Heart right ventricle (tissue), 16 donors: ENCODE measurements at regions not wholly inside any gene's neighbourhood (a gene's known extent, or its start where the extent isn't known, plus 50 kb on each side); places are given as distances from the start of the nearest gene placed in this dataset.

ENCODE experiments used
- ATAC-seq, 8 donors: fragments of 200-7000 bp; cut with Tn5 transposase; one replicate each; pipeline ENCODE4 v1.9.1; 2020; ENCODE audit warnings: mild to moderate bottlenecking in 8 of 8, moderate library complexity in 8 of 8, moderate number of reproducible peaks in 1 of 8
- DNase-seq, 2 donors: peaks; one replicate each; pipeline ENCODE4 v3.0.0-alpha.2; 2020
- H3K27ac ChIP-seq, 10 donors: fragments of 200-600 bp; sonication (generic) in 2 of 10; one replicate each; pipeline versions ENCODE4 v1.5.0 to v1.8.0; 2020 to 2022; ENCODE audit warnings: mild to moderate bottlenecking in 3 of 10
- H3K27me3 ChIP-seq, 7 donors: fragments of 200-600 bp; one replicate each; pipeline ENCODE4 v1.8.0; 2021 to 2022; ENCODE audit warnings: mild to moderate bottlenecking in 2 of 7
- H3K36me3 ChIP-seq, 9 donors: fragments of 200-600 bp; sonication (generic) in 1 of 9; one replicate each; pipeline versions ENCODE4 v1.5.0 to v1.8.0; 2020 to 2022; ENCODE audit warnings: mild to moderate bottlenecking in 2 of 9
- H3K4me1 ChIP-seq, 9 donors: fragments of 200-600 bp; sonication (generic) in 1 of 9; one replicate each; pipeline versions ENCODE4 v1.5.0 to v1.8.0; 2020 to 2022; ENCODE audit warnings: mild to moderate bottlenecking in 4 of 9
- H3K4me3 ChIP-seq, 10 donors: fragments of 200-600 bp; sonication (generic) in 2 of 10; one replicate each; pipeline versions ENCODE4 v1.5.0 to v1.8.0; 2020 to 2022; ENCODE audit warnings: mild to moderate bottlenecking in 7 of 10, moderate library complexity in 2 of 10
- H3K9me3 ChIP-seq, 11 donors: fragments of 200-600 bp in 10 of 11; sonication (generic) in 2 of 11; one replicate each; pipeline versions ENCODE4 v1.5.0 to v1.8.0; 2013 to 2022; ENCODE audit warnings: mild to moderate bottlenecking in 2 of 11, control low read depth in 1 of 11, moderate library complexity in 1 of 11
- CTCF ChIP-seq, 9 donors: fragments of 200-600 bp; sonication (generic) in 2 of 9; IDR thresholded peaks; one replicate each; pipeline versions ENCODE4 v1.5.0 to v1.8.0; 2021 to 2022; ENCODE audit warnings: antibody characterized with exemption in 9 of 9, mild to moderate bottlenecking in 5 of 9, moderate library complexity in 1 of 9
- WGBS, 2 donors: extraction: QIAGEN DNeasy Blood & Tissue Kit; methylation state at CpG; one replicate each; pipeline ENCODE4 v1.1.7; 2013; ENCODE audit warnings: inconsistent platforms in 1 of 2; 5-methylcytosine and 5-hydroxymethylcytosine counted together
- intact Hi-C, 10 donors: fragments of 100-400 bp; cut with DNase I; formaldehyde crosslinking; loops; one replicate each; pipeline versions ENCODE4 v1.11.1 to v1.14.2; 2022
- donor health status: Arrhythmogenic right ventricular cardiomyopathy.
- donor health status: ischemic (EF 13 %, LVEDD 7.1; RV severe dilation, severe dysfunction).
- donor health status: healthy with polysubstance abuse.
- donor health status: DM: no; HTN: yes; CAD: no.
- donor health status: DM: no; HTN: no; CAD: no.
- donor health status: ischemic (EF 25% LVEDD 6.9; RV normal size, moderate dysfunction).
- donor health status: ischemic (EF 25% LVEDD 5.7; RV mildly dilated, moderate dysfunction).
- donor health status: healthy.
- donor health status: DM: yes; HTN: yes; CAD: no.
- donor health status: Ischemic cardiomyopathy.
- donor health status: ischemic (EF 35%, LVEDD 5.7; RV mildly dilated, moderate dysfunction).
- donor health status: nonischemic (EF 11% LVEDD 7.7; RV severe dilation, severe dysfunction).
- donor health status: DM: yes; HTN: yes; CAD: no.
- donor health status: PGD.
- donor health status: ischemic (EF 29% LVEDD 5.4; RV normal size, mild dysfunction).
- donor health status: nonischemic (EF 23%, LVEDD 6.1; RV moderate dilation, normal function).

- intact Hi-C loops: no loop called here
- no peaks in the 10 kb centered on the region for H3K4me1 ChIP-seq
- no peak overlapping the region for H3K27ac ChIP-seq
- DNase-seq (no peak), ATAC-seq (peak in 1 of 8 donors; percentile 12)
- 60% methylated on average over 2 of the region's 2 CpGs for WGBS, 2 donors
- H3K4me3 ChIP-seq: no peak overlapping the region
- H3K36me3 ChIP-seq: no peaks in the 10 kb centered on the region
- TF ChIP-seq CTCF (IDR thresholded peaks at IDR 0.05): no peak
- no peaks in the 10 kb centered on the region for H3K27me3 ChIP-seq
- peaks cover 0 to 3% (median 0%) of the 10 kb centered on the region in 11 donors for H3K9me3 ChIP-seq
These were observed 97.7 kb upstream of the GALNT17 start for GRCh38 chr7:71034243-71034642.

- Histone ChIP-seq H3K9me3 (peaks cover 0 to 10% (median 0%) of the 10 kb centered on the region in 11 donors), H3K27me3 (peaks cover 0 to 8% (median 0%) of the 10 kb centered on the region in 7 donors), H3K4me1 (no peaks in the 10 kb centered on the region), H3K27ac (no peak overlapping the region), H3K4me3 (no peak overlapping the region), H3K36me3 (no peaks in the 10 kb centered on the region)
- no peak for TF ChIP-seq CTCF (IDR thresholded peaks at IDR 0.05)
- intact Hi-C loops: no loop called here
- ATAC-seq (no peak), DNase-seq (no peak)
- 81 to 89% methylated on average over 5 of the region's 5 CpGs for WGBS, 2 donors
These were observed 89.4 kb upstream of the GALNT17 start for GRCh38 chr7:71042591-71042990.

GRCh38 chr7:71050492-71050891 lies 81.5 kb upstream of the GALNT17 start:
- H3K27ac ChIP-seq: no peak overlapping the region
- TF ChIP-seq CTCF (IDR thresholded peaks at IDR 0.05): no peak
- 75 to 89% methylated on average over 1 of the region's 1 CpG for WGBS, 2 donors
- DNase-seq (no peak), ATAC-seq (no peak)
- H3K4me3 ChIP-seq: no peak overlapping the region
- intact Hi-C loops: no loop called here
- H3K4me1 ChIP-seq: no peaks in the 10 kb centered on the region
- H3K9me3 ChIP-seq: peaks cover 0 to 59% (median 29%) of the 10 kb centered on the region in 11 donors
- H3K36me3 ChIP-seq: no peaks in the 10 kb centered on the region
- no peaks in the 10 kb centered on the region for H3K27me3 ChIP-seq

GRCh38 chr7:71055504-71055903 lies 76.4 kb upstream of the GALNT17 start:
- intact Hi-C loops: no loop called here
- Histone ChIP-seq H3K27ac (no peak overlapping the region), H3K9me3 (peaks cover 0 to 48% (median 18%) of the 10 kb centered on the region in 11 donors), H3K36me3 (no peaks in the 10 kb centered on the region), H3K4me3 (no peak overlapping the region), H3K27me3 (no peaks in the 10 kb centered on the region), H3K4me1 (no peaks in the 10 kb centered on the region)
- no peak for TF ChIP-seq CTCF (IDR thresholded peaks at IDR 0.05)
- ATAC-seq (no peak), DNase-seq (no peak)
- WGBS, 2 donors: 64 to 79% methylated on average over 2 of the region's 2 CpGs
